Ovary (tissue), 7 donors: ENCODE measurements at regions not wholly inside any gene's neighbourhood (a gene's known extent, or its start where the extent isn't known, plus 50 kb on each side); places are given as distances from the start of the nearest gene placed in this dataset.

ENCODE experiments used
- DNase-seq, 5 donors: peaks; one replicate each; pipeline ENCODE4 v3.0.0-alpha.2; 2019 to 2020
- H3K27ac ChIP-seq, 2 donors: fragments of 200-600 bp; one replicate each; pipeline versions ENCODE4 v1.5.1 to v1.8.0; 2019 to 2022
- H3K27me3 ChIP-seq: fragments of 200-600 bp; one replicate; pipeline ENCODE4 v1.8.0; 2022
- H3K36me3 ChIP-seq: fragments of 200-600 bp; sonication (generic); one replicate; pipeline ENCODE4 v1.5.1; 2019
- H3K4me1 ChIP-seq: one replicate; pipeline ENCODE4 v1.8.1; 2013; ENCODE audit warnings: mild to moderate bottlenecking, moderate library complexity; ENCODE audit not compliant: insufficient read depth
- H3K4me3 ChIP-seq: fragments of 200-600 bp; sonication (generic); one replicate; pipeline ENCODE4 v1.5.1; 2017
- H3K9me3 ChIP-seq, 2 donors: fragments of 200-600 bp in 1 of 2; sonication (generic) in 1 of 2; one replicate each; pipeline versions ENCODE4 v1.5.1 to v1.8.1; 2013 to 2019; ENCODE audit warnings: mild to moderate bottlenecking in 1 of 2, moderate library complexity in 1 of 2
- EP300 ChIP-seq: sonication (generic); formaldehyde crosslinking; IDR thresholded peaks from one replicate; pipeline ENCODE4 v1.6.1; 2017; ENCODE audit warnings: antibody characterized with exemption
- POLR2A ChIP-seq: fragments of 450-650 bp; IDR thresholded peaks from one replicate; pipeline ENCODE4 v1.6.1; 2017; ENCODE audit warnings: antibody characterized with exemption, mild to moderate bottlenecking, moderate library complexity
- WGBS, 3 donors: extraction: QIAGEN DNeasy Blood & Tissue Kit in 1 of 3; methylation state at CpG; one replicate each; pipeline versions ENCODE4 v1.1.5 to v1.1.7; 2013 to 2017; 5-methylcytosine and 5-hydroxymethylcytosine counted together
- intact Hi-C, 4 donors: fragments of 100-400 bp; cut with DNase I; formaldehyde crosslinking; loops; one replicate each; pipeline versions ENCODE4 v1.11.0 to v1.15.1; 2022 to 2023
- TF ChIP-seq, protein P1 (sequence below), 3 donors: fragments of 450-650 bp in 2 of 3; fragments of 200-600 bp in 1 of 3; IDR thresholded peaks; one replicate each; pipeline versions ENCODE4 v1.5.1 to v1.8.0; 2016 to 2022; ENCODE audit warnings: antibody characterized with exemption in 3 of 3, mild to moderate bottlenecking in 1 of 3
- donor health status: DM: no; HTN: no; CAD: no; lungs with moderate emphysema.
- donor health status: DM: no; HTN: no; CAD: no.
- donor health status: Bipolar disorder and iron deficiency.
- donor health status: DM: no; HTN: no; CAD: no.
- donor health status: DM: yes; HTN: yes; CAD: no.

DNA sequence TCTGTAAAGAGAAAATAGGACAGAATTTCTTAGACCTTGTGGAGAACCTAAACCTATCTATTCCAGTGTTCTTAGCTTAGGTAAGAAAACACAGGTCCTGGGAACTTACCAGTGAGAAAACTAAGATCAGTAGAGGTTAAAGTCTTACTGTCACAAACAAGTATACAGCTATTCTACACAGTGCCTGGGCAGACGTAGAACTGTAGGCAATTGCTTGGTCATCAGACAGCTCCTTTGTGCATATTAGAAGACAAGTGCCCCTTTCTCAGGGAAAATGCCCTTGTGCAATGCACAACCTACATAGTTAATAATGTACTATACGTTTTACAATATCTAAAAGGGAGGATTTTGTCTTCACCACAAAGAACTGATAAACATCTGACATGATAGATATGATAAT lies 86.6 kb upstream of the JADE1 start:
- Histone ChIP-seq H3K4me3 (no peak overlapping the region), H3K27me3 (no peaks in the 10 kb centered on the region), H3K27ac (no peak overlapping the region), H3K4me1 (no peaks in the 10 kb centered on the region), H3K9me3 (no peaks in the 10 kb centered on the region), H3K36me3 (no peaks in the 10 kb centered on the region)
- intact Hi-C loops = no loop called here
- no peak for TF ChIP-seq POLR2A
- TF ChIP-seq EP300 = no peak
- TF ChIP-seq, protein P1, sequence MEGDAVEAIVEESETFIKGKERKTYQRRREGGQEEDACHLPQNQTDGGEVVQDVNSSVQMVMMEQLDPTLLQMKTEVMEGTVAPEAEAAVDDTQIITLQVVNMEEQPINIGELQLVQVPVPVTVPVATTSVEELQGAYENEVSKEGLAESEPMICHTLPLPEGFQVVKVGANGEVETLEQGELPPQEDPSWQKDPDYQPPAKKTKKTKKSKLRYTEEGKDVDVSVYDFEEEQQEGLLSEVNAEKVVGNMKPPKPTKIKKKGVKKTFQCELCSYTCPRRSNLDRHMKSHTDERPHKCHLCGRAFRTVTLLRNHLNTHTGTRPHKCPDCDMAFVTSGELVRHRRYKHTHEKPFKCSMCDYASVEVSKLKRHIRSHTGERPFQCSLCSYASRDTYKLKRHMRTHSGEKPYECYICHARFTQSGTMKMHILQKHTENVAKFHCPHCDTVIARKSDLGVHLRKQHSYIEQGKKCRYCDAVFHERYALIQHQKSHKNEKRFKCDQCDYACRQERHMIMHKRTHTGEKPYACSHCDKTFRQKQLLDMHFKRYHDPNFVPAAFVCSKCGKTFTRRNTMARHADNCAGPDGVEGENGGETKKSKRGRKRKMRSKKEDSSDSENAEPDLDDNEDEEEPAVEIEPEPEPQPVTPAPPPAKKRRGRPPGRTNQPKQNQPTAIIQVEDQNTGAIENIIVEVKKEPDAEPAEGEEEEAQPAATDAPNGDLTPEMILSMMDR (IDR thresholded peaks at IDR 0.05) = no peak
- DNase-seq = no peak
- 84 to 88% (median 86%) methylated on average over 2 of the region's 2 CpGs for WGBS, 3 donors

DNA sequence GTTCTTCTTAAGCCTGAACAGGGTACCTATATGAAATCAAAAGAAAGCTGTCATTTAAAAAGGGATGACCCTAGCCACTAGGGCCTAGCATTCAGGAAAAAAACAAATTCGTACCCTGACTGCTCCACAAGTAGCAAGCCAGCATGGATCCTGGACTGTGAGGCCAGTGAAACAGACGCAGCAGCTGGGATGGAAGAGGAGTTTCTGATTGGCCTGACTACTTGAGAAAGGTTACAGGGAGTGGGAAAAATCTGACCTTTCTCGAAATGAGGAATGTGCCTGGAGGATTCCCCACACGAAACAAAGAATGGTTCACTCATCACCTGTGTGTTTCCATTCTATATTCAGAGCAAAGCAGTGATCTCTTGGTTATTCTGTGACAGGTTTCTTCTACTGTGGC lies 87.6 kb upstream of the JADE1 start:
- intact Hi-C loops = no loop called here
- H3K27ac ChIP-seq = no peak overlapping the region
- WGBS, 3 donors = 56 to 65% (median 58%) methylated on average over 4 of the region's 4 CpGs

GRCh38 chr4:128720270-128720669 lies 89.2 kb upstream of the JADE1 start:
- Histone ChIP-seq H3K27me3 (no peaks in the 10 kb centered on the region), H3K36me3 (no peaks in the 10 kb centered on the region), H3K4me3 (no peak overlapping the region), H3K9me3 (no peaks in the 10 kb centered on the region), H3K27ac (no peak overlapping the region), H3K4me1 (peaks cover 6% of the 10 kb centered on the region)
- TF ChIP-seq EP300 (no peak), POLR2A (no peak)
- TF ChIP-seq, protein P1 (IDR thresholded peaks at IDR 0.05) = no peak
- no peak for DNase-seq
- intact Hi-C loops = no loop called here
- WGBS, 3 donors = 89 to 92% (median 91%) methylated on average over 4 of the region's 4 CpGs

More for the DNA sequence above, 87.6 kb upstream of the JADE1 start:
- no peaks in the 10 kb centered on the region for H3K36me3 ChIP-seq
- DNase-seq = no peak
- H3K27me3 ChIP-seq = no peaks in the 10 kb centered on the region
- no peaks in the 10 kb centered on the region for H3K4me1 ChIP-seq
- no peaks in the 10 kb centered on the region for H3K9me3 ChIP-seq
- TF ChIP-seq, protein P1 (IDR thresholded peaks at IDR 0.05) = no peak
- no peak for TF ChIP-seq POLR2A
- no peak for TF ChIP-seq EP300
- H3K4me3 ChIP-seq = no peak overlapping the region

DNA sequence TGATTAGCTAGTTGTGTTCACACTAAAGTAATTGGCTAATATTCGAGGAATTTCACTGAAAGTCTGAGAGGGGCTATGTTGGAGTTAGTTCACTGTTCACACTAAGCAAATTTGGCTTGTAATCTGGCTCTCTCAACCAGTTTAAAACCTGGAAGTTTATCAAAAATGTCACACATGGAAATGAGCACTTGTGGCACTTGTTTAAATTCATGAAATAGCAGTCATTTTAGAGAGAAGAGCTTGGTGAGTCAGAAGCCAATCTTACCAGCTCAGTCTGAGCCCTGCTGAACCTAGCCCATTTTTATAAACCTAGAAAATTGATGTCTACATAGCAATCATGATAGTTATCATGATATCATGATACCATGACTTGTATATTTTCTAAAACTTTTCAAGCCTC lies 90.7 kb upstream of the JADE1 start:
- Histone ChIP-seq H3K4me1 (peaks cover 6% of the 10 kb centered on the region), H3K4me3 (no peak overlapping the region), H3K36me3 (no peaks in the 10 kb centered on the region), H3K9me3 (no peaks in the 10 kb centered on the region), H3K27ac (no peak overlapping the region), H3K27me3 (no peaks in the 10 kb centered on the region)
- no peak for TF ChIP-seq EP300
- TF ChIP-seq, protein P1 (IDR thresholded peaks at IDR 0.05) = no peak
- no peak for TF ChIP-seq POLR2A
- WGBS, 3 donors = 80 to 89% (median 81%) methylated on average over 1 of the region's 1 CpG
- no peak for DNase-seq
- intact Hi-C loops = no loop called here

DNA sequence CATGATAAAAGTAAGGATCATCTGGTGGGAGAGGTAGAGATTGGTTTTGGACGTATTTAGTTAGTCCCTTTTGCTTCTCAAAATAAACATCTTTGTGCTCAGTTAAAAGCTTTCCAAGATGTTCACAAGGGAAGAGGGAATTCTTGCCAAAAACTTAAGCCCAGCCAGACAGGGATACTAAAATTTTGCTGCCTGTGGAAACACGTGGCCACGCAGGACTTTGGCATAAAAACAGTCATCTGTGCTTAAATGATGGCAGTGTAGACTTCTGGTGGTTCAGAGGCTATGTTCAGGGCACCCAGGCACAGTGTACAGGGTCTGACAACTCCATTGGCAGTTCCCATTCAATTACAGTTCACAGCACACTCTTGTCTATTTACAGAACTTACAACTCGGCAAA lies 93.2 kb upstream of the JADE1 start:
- intact Hi-C loops = no loop called here
- peak overlapping the region in 1 of 2 donors; percentile 53 for H3K27ac ChIP-seq
- H3K4me1 ChIP-seq = peaks cover 6% of the 10 kb centered on the region
- H3K9me3 ChIP-seq = no peaks in the 10 kb centered on the region
- no peak for TF ChIP-seq EP300
- TF ChIP-seq, protein P1 (IDR thresholded peaks at IDR 0.05) = no peak
- no peak for TF ChIP-seq POLR2A
- WGBS, 3 donors = 14 to 19% (median 16%) methylated on average over 4 of the region's 4 CpGs
- DNase-seq = peak in 2 of 5 donors; percentile 26 to 29
- no peaks in the 10 kb centered on the region for H3K36me3 ChIP-seq
- no peak overlapping the region for H3K4me3 ChIP-seq
- no peaks in the 10 kb centered on the region for H3K27me3 ChIP-seq
